ENCODE measurements at regions not wholly inside any gene's neighbourhood (a gene's known extent, or its start where the extent isn't known, plus 50 kb on each side); places are given as distances from the start of the nearest gene placed in this dataset.

DNA sequence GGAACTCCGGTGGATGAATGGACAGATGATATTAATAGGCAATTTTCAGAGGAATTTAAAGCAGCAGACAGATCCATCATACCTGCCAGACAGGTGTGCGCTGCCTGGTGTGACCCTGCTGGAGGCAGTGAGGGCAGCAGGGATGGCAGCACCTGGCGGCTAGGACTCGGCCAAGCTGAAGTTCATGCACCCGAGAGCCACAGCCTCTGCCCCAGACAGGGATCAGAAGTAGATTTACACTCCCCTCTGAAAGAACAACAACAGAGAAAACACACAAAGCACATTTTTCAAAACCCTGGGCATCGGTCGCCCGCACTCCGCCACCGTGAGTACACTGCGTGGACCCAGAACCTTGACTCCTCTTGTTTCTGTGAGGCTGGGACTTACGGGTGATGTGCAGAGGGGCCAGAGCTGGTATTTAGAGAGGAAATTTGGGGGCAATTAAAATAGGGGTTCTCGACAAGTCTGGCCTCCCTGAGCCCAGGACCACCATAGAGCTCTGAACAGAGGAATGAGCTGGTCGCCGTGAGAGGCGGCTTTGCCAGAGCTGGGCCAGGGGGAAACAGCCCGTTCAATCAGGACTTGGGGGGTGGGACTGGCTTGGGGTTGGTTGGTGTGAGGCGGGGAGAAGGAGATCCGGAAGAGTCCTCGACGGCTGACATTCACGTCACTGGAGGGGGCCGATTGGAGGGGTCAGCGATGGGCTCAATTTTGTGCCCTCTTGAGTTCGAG lies 101.0 kb downstream of the METRNL start:
- TF ChIP-seq BACH1 (IDR thresholded peaks at IDR 0.05; ENCODE audit: low read length) (no peak), SIX5 (IDR thresholded peaks at IDR 0.05; ENCODE audit: low read depth, low read length) (no peak), CEBPB (IDR thresholded peaks at IDR 0.05; ENCODE audit: low read depth, low read length) (no peak), POLR2A (IDR thresholded peaks at IDR 0.05; ENCODE audit: control extremely low read depth in 1 of 2, low read depth in 2 of 2, low read length in 2 of 2) (no peak), SRF (IDR thresholded peaks at IDR 0.05; ENCODE audit: low read depth, low read length) (no peak), SP1 (IDR thresholded peaks at IDR 0.05; ENCODE audit: low read depth, low read length) (no peak)
- TF ChIP-seq, protein P1, sequence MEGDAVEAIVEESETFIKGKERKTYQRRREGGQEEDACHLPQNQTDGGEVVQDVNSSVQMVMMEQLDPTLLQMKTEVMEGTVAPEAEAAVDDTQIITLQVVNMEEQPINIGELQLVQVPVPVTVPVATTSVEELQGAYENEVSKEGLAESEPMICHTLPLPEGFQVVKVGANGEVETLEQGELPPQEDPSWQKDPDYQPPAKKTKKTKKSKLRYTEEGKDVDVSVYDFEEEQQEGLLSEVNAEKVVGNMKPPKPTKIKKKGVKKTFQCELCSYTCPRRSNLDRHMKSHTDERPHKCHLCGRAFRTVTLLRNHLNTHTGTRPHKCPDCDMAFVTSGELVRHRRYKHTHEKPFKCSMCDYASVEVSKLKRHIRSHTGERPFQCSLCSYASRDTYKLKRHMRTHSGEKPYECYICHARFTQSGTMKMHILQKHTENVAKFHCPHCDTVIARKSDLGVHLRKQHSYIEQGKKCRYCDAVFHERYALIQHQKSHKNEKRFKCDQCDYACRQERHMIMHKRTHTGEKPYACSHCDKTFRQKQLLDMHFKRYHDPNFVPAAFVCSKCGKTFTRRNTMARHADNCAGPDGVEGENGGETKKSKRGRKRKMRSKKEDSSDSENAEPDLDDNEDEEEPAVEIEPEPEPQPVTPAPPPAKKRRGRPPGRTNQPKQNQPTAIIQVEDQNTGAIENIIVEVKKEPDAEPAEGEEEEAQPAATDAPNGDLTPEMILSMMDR (IDR thresholded peaks at IDR 0.05; ENCODE audit: control extremely low read depth in 1 of 3, insufficient read depth in 1 of 3, low read depth in 1 of 3, low read length in 3 of 3): no peak
